HG02884 (cell line): ENCODE measurements at regions not wholly inside any gene's neighbourhood (a gene's known extent, or its start where the extent isn't known, plus 50 kb on each side); places are given as distances from the start of the nearest gene placed in this dataset.
"Not testable (repeated sequence)": the region's sequence is repeated elsewhere in the genome, so short reads cannot be mapped to it uniquely, and the experiment has no call there.

Source experiments
- ATAC-seq: cut with Tn5 transposase; IDR thresholded peaks from one replicate; pipeline ENCODE4 v1.9.1; 2021; ENCODE audit warnings: mild to moderate bottlenecking, moderate library complexity; ENCODE audit not compliant: unreplicated experiment

DNA sequence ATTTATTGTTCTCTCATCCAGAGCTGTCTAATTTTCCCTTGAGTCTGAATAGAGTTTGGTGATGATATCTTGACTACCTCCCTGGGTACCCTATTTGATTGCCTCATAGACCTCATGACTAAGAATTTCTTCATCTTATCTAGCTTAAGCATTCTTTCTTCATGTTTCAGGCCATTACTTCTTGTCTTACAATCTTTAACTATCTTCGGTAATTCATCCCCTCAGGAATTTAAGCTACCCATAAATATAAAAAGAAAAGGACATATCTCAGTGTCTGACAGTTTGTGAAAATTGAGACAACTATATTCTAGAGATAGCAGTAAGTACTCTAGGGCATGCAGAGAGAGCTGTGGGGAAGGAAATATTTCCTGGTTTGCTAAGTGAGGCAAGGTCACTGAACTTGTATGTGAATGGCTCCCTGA is 466.1 kb upstream of the GRID2 start:
- no peak for ATAC-seq

DNA sequence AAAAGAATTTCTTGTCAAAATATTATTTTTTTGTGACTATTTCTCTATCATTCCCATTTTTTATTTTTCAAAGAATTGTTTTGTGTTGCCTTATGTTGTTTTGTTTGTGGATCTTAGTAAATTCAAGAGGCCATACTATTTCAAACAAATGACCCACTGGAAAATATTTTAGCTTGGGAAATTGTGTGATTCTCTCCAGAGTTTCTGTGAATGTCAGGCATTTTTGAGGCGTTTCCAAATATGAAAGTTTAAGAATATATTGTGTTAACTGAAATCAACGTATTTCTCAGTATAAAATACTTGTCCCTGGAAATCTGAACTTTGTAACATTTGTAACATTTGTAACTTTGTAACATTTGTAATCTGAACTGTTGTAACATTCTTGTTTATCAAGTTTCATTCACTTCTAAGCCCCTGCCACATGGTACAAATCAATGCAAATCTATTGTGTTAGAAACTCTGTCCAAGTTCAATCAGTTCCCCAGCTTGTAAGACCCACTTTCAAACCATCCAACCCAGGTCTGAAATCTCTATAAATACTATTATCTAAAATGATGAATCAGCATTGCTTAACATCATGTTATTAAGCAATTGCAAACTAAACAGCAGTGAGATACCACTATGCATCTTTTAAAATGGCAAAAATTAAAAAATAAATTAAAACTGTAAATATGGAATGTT is 465.4 kb upstream of the GRID2 start:
- ATAC-seq: no peak

DNA sequence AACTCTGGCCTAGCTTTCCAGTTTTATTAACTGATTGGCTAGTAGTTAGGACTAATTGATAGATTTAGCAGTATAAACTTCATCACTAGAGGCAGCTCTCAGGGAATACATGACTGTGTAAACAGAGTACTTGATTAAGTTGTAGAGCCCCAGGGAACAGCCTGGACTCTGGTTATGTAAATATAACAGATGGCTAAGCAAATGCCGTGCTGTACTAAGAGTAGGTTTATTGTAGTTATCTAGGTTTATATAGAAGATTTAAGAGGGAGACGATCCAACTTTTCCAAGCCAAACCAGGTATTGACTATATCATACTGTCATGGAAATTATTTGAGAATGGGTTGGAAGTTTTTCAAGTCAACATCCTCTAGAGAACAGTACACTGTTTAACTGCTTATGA is 463.4 kb upstream of the GRID2 start:
- ATAC-seq: no peak

GRCh38 chr4:91846233-91846632 is 457.5 kb upstream of the GRID2 start:
- no peak for ATAC-seq

DNA sequence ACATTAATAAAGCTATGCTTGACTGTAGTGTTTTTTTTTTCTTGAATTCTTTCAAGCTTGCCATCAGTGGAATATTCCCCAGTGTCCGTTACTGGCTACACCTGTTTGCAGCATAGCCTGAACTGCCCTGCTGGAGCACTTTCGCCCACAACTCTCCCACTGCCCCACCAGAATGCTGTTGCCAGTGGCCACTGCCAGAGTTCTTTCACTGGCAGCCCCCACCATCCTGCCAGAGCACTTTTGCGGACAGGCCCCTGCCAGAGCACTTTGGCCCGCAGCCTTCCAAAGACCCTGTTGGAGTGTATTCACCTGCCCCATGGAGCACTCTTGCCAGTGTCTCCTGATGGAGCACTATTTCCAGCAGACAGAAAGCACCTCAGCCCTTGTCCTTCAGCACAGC is 452.3 kb upstream of the GRID2 start:
- no peak for ATAC-seq

GRCh38 chr4:91887926-91888325 is 415.8 kb upstream of the GRID2 start:
- ATAC-seq: no peak

DNA sequence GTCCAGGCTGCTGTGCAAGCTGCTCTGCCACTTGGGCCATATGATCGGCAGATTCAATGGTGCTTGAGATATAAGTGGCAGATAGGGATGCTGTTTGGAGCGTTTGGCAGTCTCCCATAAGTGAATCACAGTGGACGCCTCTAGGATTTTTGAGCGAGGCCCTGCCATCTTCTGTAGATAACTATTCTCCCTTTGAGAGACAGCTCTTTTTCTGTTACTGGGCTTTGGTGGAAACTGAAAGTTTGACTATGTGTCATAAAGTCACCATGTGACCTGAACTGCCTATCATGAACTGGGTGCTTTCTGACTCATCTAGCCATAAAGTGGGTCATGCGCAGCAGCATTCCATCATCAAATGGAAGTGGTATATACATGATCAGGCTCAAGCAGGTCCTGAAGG is 412.5 kb upstream of the GRID2 start:
- not testable (repeated sequence) for ATAC-seq

DNA sequence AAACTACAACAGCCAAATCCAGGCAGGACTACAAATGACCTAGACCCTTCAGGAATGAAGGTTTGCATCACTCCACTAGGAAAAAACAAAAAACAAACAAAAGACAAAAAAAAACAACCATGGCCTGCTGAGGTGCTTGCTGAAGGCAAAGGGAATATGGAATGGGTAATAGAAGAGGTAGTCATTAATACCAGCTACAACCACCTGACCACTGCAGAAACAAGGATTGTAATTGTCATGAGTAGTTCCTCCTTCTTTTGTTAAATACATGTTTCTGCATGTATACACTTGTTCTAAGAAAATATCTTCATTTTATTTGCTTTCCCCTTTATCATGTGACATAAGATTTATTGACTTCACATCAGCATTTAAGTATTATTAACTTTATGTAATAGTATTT is 409.8 kb upstream of the GRID2 start:
- no peak for ATAC-seq

DNA sequence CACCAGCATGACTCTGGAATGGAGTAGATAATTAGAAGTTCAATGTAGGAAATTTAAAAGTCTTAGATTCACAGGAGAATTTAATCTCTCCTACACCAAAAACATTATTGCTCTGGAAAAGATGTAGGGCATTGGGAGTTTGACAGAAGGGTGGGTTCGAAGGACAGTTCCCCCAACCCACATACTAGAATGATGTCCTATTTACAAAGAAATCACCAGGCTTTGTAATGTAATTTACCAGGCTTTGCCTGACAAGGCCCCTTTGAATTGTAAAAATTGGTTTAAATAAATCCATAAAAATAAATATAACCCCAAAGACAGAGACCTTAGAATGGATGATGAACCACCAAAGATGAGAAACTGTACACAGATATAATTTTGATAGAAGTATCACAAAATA is 399.2 kb upstream of the GRID2 start:
- ATAC-seq: no peak

DNA sequence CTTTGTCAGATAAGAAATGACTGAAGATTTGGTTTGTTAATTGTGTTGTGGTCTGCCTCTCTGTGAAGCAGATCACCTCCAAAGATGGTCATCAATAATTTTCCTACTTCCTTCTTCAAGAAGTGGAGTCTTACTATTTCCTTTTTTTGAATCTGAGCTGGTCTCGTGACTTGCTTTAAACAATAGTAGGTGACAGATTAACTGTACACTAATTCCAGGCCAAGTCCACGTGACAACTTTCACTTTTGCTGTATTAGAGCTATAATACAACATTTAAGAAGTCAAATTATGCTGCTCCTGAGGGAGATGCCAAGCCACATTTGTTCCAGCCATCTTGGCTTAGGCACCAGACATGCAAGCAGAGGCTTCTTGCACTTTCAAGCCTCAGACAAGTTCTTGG is 393.8 kb upstream of the GRID2 start:
- ATAC-seq: no peak

DNA sequence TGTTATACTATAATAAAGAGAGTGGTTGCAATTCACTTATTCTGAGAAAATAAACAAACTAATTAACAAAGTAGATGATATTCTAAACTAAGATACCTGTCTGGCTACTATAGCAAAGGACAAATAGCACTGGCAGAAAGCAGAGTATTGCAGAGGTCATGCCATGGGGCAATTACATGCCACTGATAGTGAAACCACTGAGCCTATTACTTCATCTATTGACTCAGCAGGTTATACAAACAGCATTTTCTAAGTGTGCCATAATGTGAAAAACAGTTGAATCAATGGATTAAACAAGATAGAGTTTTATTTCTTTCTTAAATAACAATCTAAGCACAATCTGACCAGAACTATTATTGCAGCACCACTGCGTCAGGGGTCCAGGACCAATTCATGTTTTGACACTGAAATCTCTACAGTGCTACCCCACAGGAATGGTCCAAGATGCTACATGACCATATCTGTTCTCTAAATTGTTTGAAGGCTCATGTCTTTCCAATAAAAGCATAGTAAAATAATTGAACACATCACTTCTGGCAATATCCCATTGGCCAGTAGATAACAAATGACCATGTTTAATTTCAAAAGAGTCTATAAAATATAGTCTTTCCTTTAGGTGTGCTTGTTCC is 389.5 kb upstream of the GRID2 start:
- no peak for ATAC-seq

- no peak for ATAC-seq
Measured at GRCh38 chr4:91916219-91916618, 387.5 kb upstream of the GRID2 start.

DNA sequence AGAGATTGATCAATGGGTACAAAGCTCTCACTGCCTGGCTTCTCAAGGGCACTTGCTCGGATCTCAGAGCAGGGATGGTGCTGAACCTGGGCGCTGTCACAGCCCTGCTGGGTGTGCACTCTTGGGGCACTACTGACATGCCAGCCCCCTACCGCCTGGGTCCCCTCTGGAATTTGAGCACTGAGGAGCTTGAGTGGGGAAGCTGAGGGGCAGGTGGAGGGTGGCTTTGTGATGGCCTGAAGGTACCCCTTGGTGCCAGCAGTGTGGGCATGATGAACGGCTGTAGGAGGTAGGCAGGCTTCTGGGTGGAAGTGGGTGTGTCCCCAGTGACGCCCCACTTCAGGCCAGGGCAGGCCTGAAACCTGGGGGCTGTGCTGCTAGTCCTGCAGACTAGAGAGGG is 379.1 kb upstream of the GRID2 start:
- no peak for ATAC-seq

- no peak for ATAC-seq
Measured at GRCh38 chr4:91935217-91935616, 368.5 kb upstream of the GRID2 start.

GRCh38 chr4:91936311-91936710 is 367.5 kb upstream of the GRID2 start:
- no peak for ATAC-seq

- no peak for ATAC-seq
Measured at GRCh38 chr4:91957963-91958362, 345.8 kb upstream of the GRID2 start.

- ATAC-seq: no peak
Measured at GRCh38 chr4:91958596-91958995, 345.2 kb upstream of the GRID2 start.

GRCh38 chr4:91961504-91961903 is 342.3 kb upstream of the GRID2 start:
- no peak for ATAC-seq

DNA sequence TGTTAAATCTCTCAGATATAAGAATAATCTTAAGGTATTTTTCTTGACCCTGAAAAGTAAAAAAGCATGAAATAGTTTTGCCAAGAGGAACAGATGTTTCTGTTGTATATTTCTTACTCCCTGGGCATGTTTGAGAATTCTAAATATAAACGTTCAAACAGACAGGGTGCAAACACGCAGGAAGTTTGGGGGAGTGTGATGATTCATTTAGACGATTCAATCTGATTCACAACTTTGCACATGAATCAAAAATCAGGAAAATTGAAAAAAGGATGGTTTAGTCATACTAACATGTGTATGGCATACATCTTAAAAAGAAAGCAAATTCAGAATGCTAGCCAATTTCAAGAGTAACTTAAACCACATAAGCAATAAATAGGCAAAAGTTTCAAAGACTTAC is 340.3 kb upstream of the GRID2 start:
- ATAC-seq: no peak

- no peak for ATAC-seq
Measured at GRCh38 chr4:91965166-91965565, 338.6 kb upstream of the GRID2 start.

DNA sequence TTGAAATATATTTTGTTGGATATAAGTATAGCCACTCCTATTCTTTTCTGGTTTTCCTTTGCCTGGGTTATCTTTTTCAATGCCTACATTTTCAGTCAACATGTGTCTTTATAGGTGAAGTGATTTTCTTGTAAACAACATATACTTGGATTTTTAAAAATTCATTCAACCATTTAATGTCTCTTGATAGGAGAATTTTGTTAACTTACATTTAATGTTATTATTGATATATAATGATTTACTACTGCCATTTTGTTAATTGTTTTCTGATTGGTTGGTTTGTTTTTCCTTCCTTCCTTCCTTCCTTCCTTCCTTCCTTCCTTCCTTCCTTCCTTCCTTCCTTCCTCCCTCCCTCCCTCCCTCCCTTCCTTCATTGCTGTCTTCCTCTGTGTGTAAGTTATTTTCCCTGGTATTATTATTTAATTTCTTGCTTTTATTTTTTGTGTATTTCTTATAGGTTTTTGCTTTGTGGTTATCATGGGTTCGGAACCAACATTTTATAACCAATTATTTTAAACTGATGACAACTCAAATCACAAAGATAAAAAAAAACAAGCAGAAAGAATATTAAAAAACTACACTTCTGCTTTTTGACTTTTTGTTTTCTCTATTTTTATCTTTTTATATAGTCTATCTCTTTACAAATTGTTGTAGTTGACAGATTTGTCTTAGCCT is 330.1 kb upstream of the GRID2 start:
- no peak for ATAC-seq

GRCh38 chr4:91984466-91984865 is 319.3 kb upstream of the GRID2 start:
- ATAC-seq: no peak
